AG04450 (cell line): ENCODE measurements at regions not wholly inside any gene's neighbourhood (a gene's known extent, or its start where the extent isn't known, plus 50 kb on each side); places are given as distances from the start of the nearest gene placed in this dataset.

Source experiments
- CTCF ChIA-PET: fragments of 300-600, 350-600 bp; formaldehyde crosslinking; extraction: SDS; loops from one replicate; lab custom pipeline; 2022; ENCODE audit warnings: antibody characterized with exemption, inconsistent platforms; lab: Charles Lee
- POLR2A ChIA-PET: fragments of 350-600 bp; formaldehyde crosslinking; extraction: SDS; loops from one replicate; lab custom pipeline; 2021; ENCODE audit warnings: antibody characterized with exemption, inconsistent platforms; lab: Yijun Ruan, JAX
- DNase-seq: peaks from one replicate; pipeline ENCODE4 v3.0.0-alpha.2; 2011; ENCODE audit warnings: low read depth, low spot score
- H3K27ac ChIP-seq: one replicate; pipeline ENCODE4 v1.5.1; 2012; ENCODE audit warnings: low read depth, low read length, control low read depth
- H3K27me3 ChIP-seq: one replicate; pipeline ENCODE4 v1.6.0; 2012; ENCODE audit warnings: low read length; ENCODE audit not compliant: control insufficient read depth, insufficient read depth
- H3K4me3 ChIP-seq: 2 replicates; pipeline ENCODE4 v1.5.1; 2011; ENCODE audit warnings: mild to moderate bottlenecking, low read depth, low read length, control low read depth
- H3K9me3 ChIP-seq: 2 replicates; pipeline ENCODE4 v1.5.1; 2012; ENCODE audit warnings: low read length; ENCODE audit not compliant: control insufficient read depth, insufficient read depth
- TF ChIP-seq, protein P1 (sequence below): IDR thresholded peaks from 2 replicates; pipeline ENCODE4 v1.5.1; 2011; ENCODE audit warnings: low read depth, low read length, control low read depth, inconsistent platforms

DNA sequence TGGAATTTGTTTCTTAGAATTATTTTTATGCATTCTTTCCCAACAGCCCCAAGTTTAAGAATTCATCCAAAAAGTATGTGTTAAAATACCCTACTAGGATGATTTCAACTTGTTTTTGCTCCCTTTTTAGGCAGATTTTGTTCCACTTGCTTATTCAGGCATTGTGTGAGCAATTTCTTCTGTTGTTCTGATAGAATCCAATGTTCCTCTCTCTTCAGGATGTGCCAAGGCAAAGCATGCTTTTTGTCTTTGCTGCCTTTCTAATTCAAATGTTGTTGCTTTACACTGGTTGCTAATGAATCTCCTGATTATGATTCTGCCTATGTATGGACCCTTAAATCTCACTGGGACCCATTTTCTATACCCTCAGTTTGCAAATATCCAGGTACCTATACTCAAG lies 131.2 kb upstream of the ARHGAP42 start:
- Histone ChIP-seq H3K4me3 (no peak overlapping the region), H3K27me3 (no peaks in the 10 kb centered on the region), H3K9me3 (no peaks in the 10 kb centered on the region), H3K27ac (no peak overlapping the region)
- ChIA-PET CTCF (no interaction called here), POLR2A (no interaction called here)
- TF ChIP-seq, protein P1, sequence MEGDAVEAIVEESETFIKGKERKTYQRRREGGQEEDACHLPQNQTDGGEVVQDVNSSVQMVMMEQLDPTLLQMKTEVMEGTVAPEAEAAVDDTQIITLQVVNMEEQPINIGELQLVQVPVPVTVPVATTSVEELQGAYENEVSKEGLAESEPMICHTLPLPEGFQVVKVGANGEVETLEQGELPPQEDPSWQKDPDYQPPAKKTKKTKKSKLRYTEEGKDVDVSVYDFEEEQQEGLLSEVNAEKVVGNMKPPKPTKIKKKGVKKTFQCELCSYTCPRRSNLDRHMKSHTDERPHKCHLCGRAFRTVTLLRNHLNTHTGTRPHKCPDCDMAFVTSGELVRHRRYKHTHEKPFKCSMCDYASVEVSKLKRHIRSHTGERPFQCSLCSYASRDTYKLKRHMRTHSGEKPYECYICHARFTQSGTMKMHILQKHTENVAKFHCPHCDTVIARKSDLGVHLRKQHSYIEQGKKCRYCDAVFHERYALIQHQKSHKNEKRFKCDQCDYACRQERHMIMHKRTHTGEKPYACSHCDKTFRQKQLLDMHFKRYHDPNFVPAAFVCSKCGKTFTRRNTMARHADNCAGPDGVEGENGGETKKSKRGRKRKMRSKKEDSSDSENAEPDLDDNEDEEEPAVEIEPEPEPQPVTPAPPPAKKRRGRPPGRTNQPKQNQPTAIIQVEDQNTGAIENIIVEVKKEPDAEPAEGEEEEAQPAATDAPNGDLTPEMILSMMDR: no peak
- no peak for DNase-seq

GRCh38 chr11:100556781-100557180 lies 130.3 kb upstream of the ARHGAP42 start:
- H3K4me3 ChIP-seq: no peak overlapping the region
- no peaks in the 10 kb centered on the region for H3K9me3 ChIP-seq
- H3K27ac ChIP-seq: no peak overlapping the region
- no peak for DNase-seq
- ChIA-PET CTCF (no interaction called here), POLR2A (no interaction called here)
- no peaks in the 10 kb centered on the region for H3K27me3 ChIP-seq
- TF ChIP-seq, protein P1: no peak

GRCh38 chr11:100557830-100558611 lies 129.1 kb upstream of the ARHGAP42 start:
- no peak for DNase-seq
- Histone ChIP-seq H3K27ac (no peak overlapping the region), H3K4me3 (no peak overlapping the region), H3K9me3 (no peaks in the 10 kb centered on the region), H3K27me3 (no peaks in the 10 kb centered on the region)
- ChIA-PET POLR2A (no interaction called here), CTCF (no interaction called here)
- TF ChIP-seq, protein P1: no peak

- Histone ChIP-seq H3K4me3 (no peak overlapping the region), H3K27ac (no peak overlapping the region), H3K9me3 (peaks cover 4% of the 10 kb centered on the region; the same call in 1 of the 2 replicates), H3K27me3 (no peaks in the 10 kb centered on the region)
- DNase-seq: no peak
- TF ChIP-seq, protein P1: no peak
- ChIA-PET POLR2A (no interaction called here), CTCF (interaction anchor here (0.6 to 1.2 kb wide), 2 partner anchors 14 to 160 kb away, joined by 3 to 5 read pairs; no protein-coding TSS in a partner anchor)
Measured at GRCh38 chr11:100560606-100561005, 126.5 kb upstream of the ARHGAP42 start.

DNA sequence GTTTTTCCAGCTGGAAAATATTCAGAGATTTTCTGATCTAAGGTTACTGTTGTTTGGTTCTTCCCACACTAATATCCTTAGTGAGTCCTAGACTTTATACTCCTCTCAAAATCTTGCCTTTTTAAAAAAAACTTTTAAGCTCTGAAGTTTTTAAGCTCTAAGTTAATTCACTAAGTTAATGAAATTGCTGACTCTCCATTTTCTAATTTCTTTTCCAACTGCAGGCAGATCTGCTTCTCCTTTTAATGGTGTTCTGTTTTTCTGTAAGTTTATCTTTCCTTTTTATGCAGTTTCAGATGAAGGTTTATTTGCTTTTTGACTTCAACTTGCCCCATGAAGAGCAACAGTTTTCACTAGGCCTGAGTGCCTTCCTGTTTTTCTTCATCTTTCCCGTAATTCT lies 125.8 kb upstream of the ARHGAP42 start:
- peaks cover 4% of the 10 kb centered on the region; the same call in 1 of the 2 replicates for H3K9me3 ChIP-seq
- DNase-seq: no peak
- H3K27ac ChIP-seq: no peak overlapping the region
- POLR2A ChIA-PET: no interaction called here
- TF ChIP-seq, protein P1: no peak
- H3K4me3 ChIP-seq: no peak overlapping the region
- CTCF ChIA-PET: no interaction called here
- H3K27me3 ChIP-seq: no peaks in the 10 kb centered on the region
